ENCODE measurements at regions not wholly inside any gene's neighbourhood (a gene's known extent, or its start where the extent isn't known, plus 50 kb on each side); places are given as distances from the start of the nearest gene placed in this dataset.

- TF ChIP-seq SPI1 (IDR thresholded peaks at IDR 0.05; ENCODE audit: borderline replicate concordance, low read depth) (no peak), GABPA (IDR thresholded peaks at IDR 0.05; ENCODE audit: low read depth) (no peak), POLR2AphosphoS5 (IDR thresholded peaks at IDR 0.05; ENCODE audit: low read depth) (no peak)
- TF ChIP-seq, protein P1, sequence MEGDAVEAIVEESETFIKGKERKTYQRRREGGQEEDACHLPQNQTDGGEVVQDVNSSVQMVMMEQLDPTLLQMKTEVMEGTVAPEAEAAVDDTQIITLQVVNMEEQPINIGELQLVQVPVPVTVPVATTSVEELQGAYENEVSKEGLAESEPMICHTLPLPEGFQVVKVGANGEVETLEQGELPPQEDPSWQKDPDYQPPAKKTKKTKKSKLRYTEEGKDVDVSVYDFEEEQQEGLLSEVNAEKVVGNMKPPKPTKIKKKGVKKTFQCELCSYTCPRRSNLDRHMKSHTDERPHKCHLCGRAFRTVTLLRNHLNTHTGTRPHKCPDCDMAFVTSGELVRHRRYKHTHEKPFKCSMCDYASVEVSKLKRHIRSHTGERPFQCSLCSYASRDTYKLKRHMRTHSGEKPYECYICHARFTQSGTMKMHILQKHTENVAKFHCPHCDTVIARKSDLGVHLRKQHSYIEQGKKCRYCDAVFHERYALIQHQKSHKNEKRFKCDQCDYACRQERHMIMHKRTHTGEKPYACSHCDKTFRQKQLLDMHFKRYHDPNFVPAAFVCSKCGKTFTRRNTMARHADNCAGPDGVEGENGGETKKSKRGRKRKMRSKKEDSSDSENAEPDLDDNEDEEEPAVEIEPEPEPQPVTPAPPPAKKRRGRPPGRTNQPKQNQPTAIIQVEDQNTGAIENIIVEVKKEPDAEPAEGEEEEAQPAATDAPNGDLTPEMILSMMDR (IDR thresholded peaks at IDR 0.05; ENCODE audit: insufficient read depth, low read length) = no peak
- TF ChIP-seq, protein P2, sequence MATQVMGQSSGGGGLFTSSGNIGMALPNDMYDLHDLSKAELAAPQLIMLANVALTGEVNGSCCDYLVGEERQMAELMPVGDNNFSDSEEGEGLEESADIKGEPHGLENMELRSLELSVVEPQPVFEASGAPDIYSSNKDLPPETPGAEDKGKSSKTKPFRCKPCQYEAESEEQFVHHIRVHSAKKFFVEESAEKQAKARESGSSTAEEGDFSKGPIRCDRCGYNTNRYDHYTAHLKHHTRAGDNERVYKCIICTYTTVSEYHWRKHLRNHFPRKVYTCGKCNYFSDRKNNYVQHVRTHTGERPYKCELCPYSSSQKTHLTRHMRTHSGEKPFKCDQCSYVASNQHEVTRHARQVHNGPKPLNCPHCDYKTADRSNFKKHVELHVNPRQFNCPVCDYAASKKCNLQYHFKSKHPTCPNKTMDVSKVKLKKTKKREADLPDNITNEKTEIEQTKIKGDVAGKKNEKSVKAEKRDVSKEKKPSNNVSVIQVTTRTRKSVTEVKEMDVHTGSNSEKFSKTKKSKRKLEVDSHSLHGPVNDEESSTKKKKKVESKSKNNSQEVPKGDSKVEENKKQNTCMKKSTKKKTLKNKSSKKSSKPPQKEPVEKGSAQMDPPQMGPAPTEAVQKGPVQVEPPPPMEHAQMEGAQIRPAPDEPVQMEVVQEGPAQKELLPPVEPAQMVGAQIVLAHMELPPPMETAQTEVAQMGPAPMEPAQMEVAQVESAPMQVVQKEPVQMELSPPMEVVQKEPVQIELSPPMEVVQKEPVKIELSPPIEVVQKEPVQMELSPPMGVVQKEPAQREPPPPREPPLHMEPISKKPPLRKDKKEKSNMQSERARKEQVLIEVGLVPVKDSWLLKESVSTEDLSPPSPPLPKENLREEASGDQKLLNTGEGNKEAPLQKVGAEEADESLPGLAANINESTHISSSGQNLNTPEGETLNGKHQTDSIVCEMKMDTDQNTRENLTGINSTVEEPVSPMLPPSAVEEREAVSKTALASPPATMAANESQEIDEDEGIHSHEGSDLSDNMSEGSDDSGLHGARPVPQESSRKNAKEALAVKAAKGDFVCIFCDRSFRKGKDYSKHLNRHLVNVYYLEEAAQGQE (IDR thresholded peaks at IDR 0.05; ENCODE audit: insufficient replicate concordance, low read depth) = no peak
- no peaks in the 10 kb centered on the region for H3K27me3 ChIP-seq (ENCODE audit: insufficient read depth, poor library complexity, severe bottlenecking)
- H3K4me3 ChIP-seq (replicated peaks; ENCODE audit: insufficient read depth, low read length) = no peak overlapping the region
- DNase-seq (ENCODE audit: low read depth in 1 of 2, low spot score in 1 of 2) = no peak
- no peak overlapping the region for H3K27ac ChIP-seq (replicated peaks)
Measured at GRCh38 chr2:157946919-157947557, 70.9 kb upstream of the ACVR1 start.

DNA sequence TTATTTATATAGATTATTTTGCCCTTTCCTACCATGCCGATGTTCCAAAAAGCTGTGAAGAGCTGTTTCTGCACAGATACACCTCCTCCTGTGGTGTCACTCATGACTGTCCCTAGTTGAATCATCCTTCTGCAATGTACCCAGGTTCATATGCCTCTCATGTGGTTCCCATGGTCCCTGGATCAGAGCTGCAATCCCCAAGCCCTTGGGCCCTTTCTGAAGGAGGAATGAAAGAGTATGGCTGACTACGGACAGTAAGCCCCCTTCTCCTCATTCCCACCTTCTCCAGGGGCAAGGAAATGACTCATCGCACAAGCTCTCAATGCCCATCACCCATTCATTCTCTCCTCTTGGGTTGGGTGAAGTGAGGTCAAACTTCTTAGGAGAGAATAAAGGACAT lies 63.9 kb upstream of the ACVR1 start:
- no peaks in the 10 kb centered on the region for H3K27me3 ChIP-seq (ENCODE audit: insufficient read depth, poor library complexity, severe bottlenecking)
- TF ChIP-seq, protein P2 (IDR thresholded peaks at IDR 0.05; ENCODE audit: insufficient replicate concordance, low read depth) = no peak
- TF ChIP-seq GABPA (IDR thresholded peaks at IDR 0.05; ENCODE audit: low read depth) = no peak
- TF ChIP-seq, protein P1 (IDR thresholded peaks at IDR 0.05; ENCODE audit: insufficient read depth, low read length) = no peak
- no peak for TF ChIP-seq SPI1 (IDR thresholded peaks at IDR 0.05; ENCODE audit: borderline replicate concordance, low read depth)
- TF ChIP-seq POLR2AphosphoS5 (IDR thresholded peaks at IDR 0.05; ENCODE audit: low read depth) = no peak
- no peak overlapping the region for H3K4me3 ChIP-seq (replicated peaks; ENCODE audit: insufficient read depth, low read length)
- no peak for DNase-seq (ENCODE audit: low read depth in 1 of 2, low spot score in 1 of 2)
- H3K27ac ChIP-seq (replicated peaks) = no peak overlapping the region

- DNase-seq (ENCODE audit: low read depth in 1 of 2, low spot score in 1 of 2) = no peak
- no peak for TF ChIP-seq GABPA (IDR thresholded peaks at IDR 0.05; ENCODE audit: low read depth)
- TF ChIP-seq, protein P2 (IDR thresholded peaks at IDR 0.05; ENCODE audit: insufficient replicate concordance, low read depth) = no peak
- TF ChIP-seq, protein P1 (IDR thresholded peaks at IDR 0.05; ENCODE audit: insufficient read depth, low read length) = no peak
- no peak for TF ChIP-seq SPI1 (IDR thresholded peaks at IDR 0.05; ENCODE audit: borderline replicate concordance, low read depth)
- TF ChIP-seq POLR2AphosphoS5 (IDR thresholded peaks at IDR 0.05; ENCODE audit: low read depth) = no peak
- Histone ChIP-seq H3K27ac (replicated peaks) (no peak overlapping the region), H3K27me3 (ENCODE audit: insufficient read depth, poor library complexity, severe bottlenecking) (no peaks in the 10 kb centered on the region), H3K4me3 (replicated peaks; ENCODE audit: insufficient read depth, low read length) (no peak overlapping the region)
Measured at GRCh38 chr2:157938556-157938955, 62.4 kb upstream of the ACVR1 start.

Measured in HL-60 (cell line).